Adrenal gland (tissue), 2 donors: ENCODE measurements at regions not wholly inside any gene's neighbourhood (a gene's known extent, or its start where the extent isn't known, plus 50 kb on each side); places are given as distances from the start of the nearest gene placed in this dataset.

Source experiments
- small RNA-seq, 2 donors: library from RNA; depleted of rRNA; stranded (forward); fragments of <200 nt; gene quantifications; one replicate each; pipeline ENCODE3, GENCODE V24; 2016

Small RNAs in the stretch of these regions (small RNA-seq; reads per million reads assigned to genes)
- 0 reads per million in 2 donors for gene AC005562.1
- 0 reads per million in 2 donors for gene AC127024.7
- 0 reads per million in 2 donors for gene RN7SL316P
